Breast epithelium (tissue), 4 donors: ENCODE measurements at regions not wholly inside any gene's neighbourhood (a gene's known extent, or its start where the extent isn't known, plus 50 kb on each side); places are given as distances from the start of the nearest gene placed in this dataset.

ENCODE experiments used
- DNase-seq, 2 donors: peaks; one replicate each; pipeline ENCODE4 v3.0.0-alpha.2; 2019; ENCODE audit warnings: low spot score in 2 of 2
- H3K27ac ChIP-seq, 2 donors: fragments of 200-600 bp; sonication (generic) in 1 of 2; one replicate each; pipeline ENCODE4 v1.5.1; 2016 to 2019; ENCODE audit warnings: mild to moderate bottlenecking in 1 of 2
- H3K27me3 ChIP-seq, 2 donors: fragments of 200-600 bp; sonication (generic) in 1 of 2; one replicate each; pipeline versions ENCODE4 v1.5.1 to v1.6.0; 2017 to 2019; ENCODE audit warnings: control low read depth in 1 of 2, mild to moderate bottlenecking in 1 of 2
- H3K36me3 ChIP-seq: fragments of 200-600 bp; one replicate; pipeline ENCODE4 v1.5.1; 2019
- H3K4me1 ChIP-seq, 2 donors: fragments of 200-600 bp; sonication (generic); one replicate each; pipeline ENCODE4 v1.5.1; 2016 to 2019; ENCODE audit warnings: control low read depth in 1 of 2
- H3K4me3 ChIP-seq, 3 donors: fragments of 200-600 bp; sonication (generic); 1 replicate in 2 of 3; 2 replicates in 1 of 3; pipeline ENCODE4 v1.5.1; 2016 to 2019; ENCODE audit warnings: mild to moderate bottlenecking in 3 of 3, moderate library complexity in 2 of 3
- H3K9me3 ChIP-seq, 2 donors: fragments of 200-600 bp; sonication (generic) in 1 of 2; one replicate each; pipeline ENCODE4 v1.5.1; 2016 to 2019; ENCODE audit warnings: control low read depth in 1 of 2
- CTCF ChIP-seq, 3 donors: fragments of 450-650 bp; IDR thresholded peaks; one replicate each; pipeline ENCODE4 v1.5.1; 2016 to 2017; ENCODE audit warnings: antibody characterized with exemption in 3 of 3, mild to moderate bottlenecking in 3 of 3, moderate library complexity in 3 of 3
- POLR2A ChIP-seq: fragments of 450-650 bp; IDR thresholded peaks from one replicate; pipeline ENCODE4 v1.6.1; 2016; ENCODE audit warnings: antibody characterized with exemption, mild to moderate bottlenecking, moderate library complexity
- POLR2AphosphoS5 ChIP-seq, 3 donors: sonication (generic); formaldehyde crosslinking; IDR thresholded peaks; one replicate each; pipeline ENCODE4 v1.6.1; 2017; ENCODE audit warnings: antibody characterized with exemption in 3 of 3
- intact Hi-C: fragments of 100-400 bp; cut with DNase I; formaldehyde crosslinking; loops from one replicate; pipeline ENCODE4 v1.15.1; 2023; ENCODE audit warnings: low total_unique reads

DNA sequence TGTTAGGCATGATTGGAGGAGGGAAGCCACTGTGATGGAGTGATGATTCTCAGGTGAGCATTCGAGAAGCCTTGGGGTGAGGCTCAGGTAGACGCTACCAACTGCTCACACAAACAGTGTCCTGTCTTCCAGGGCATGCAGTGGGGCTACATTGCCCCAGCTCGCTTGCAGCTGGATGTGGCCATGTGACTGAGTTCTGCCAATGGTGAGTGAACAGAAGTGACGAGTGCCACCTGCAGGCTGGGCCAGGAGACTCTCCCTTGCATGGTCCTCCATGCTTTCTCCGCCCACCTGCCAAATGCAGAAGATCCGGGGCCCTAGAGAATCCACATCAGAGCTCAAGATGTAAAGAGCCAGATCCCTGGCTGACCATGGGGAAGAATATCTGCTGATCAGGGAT is 195.9 kb downstream of the BCR start:
- Histone ChIP-seq H3K27ac (no peak overlapping the region), H3K4me1 (no peaks in the 10 kb centered on the region), H3K36me3 (no peaks in the 10 kb centered on the region), H3K27me3 (no peaks in the 10 kb centered on the region), H3K9me3 (no peaks in the 10 kb centered on the region), H3K4me3 (no peak overlapping the region)
- intact Hi-C loops = no loop called here
- TF ChIP-seq POLR2AphosphoS5 (IDR thresholded peaks at IDR 0.05) = no peak
- TF ChIP-seq CTCF (IDR thresholded peaks at IDR 0.05) = no peak
- no peak for TF ChIP-seq POLR2A
- no peak for DNase-seq

DNA sequence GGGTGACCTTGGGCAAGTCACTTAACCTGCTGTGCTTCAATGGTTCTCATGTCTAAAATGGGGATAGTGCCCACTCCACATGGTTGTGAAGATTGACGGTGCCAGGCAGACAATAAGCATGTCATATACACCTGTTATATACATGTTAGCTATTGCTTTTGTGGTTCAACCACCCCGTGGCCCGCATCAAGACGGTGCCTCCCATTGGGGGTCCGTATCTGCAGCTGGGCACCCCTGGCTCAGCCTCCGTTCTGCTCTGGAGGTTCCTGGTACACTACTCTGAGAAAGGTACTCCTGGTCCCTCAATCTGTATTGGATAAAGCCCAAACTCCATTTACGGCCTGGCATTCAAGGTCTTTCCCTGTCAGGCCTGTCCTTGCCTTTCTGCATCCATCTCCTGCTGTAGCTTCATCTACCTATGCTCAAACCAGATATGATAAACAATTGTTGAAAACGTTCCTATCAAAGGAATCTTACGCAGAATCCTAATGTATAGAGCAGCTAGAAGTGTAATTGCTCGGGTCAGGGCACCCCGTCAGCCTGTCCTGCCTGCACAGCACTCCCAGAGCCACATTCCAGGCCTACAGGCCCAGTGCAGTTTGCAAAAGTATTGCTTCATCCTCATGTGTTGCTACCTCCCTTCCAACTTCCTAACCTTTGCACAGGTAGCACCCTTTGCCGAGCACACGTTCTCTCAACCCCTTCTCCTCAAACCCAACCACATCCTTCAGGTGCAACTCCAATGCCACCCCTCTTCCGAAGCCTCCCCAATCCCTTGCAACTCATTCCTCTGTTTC is 194.9 kb downstream of the BCR start:
- no peak for TF ChIP-seq POLR2AphosphoS5 (IDR thresholded peaks at IDR 0.05)
- no peak for TF ChIP-seq CTCF (IDR thresholded peaks at IDR 0.05)
- TF ChIP-seq POLR2A = no peak
- no peak for DNase-seq
- no peaks in the 10 kb centered on the region for H3K27me3 ChIP-seq
- intact Hi-C loops = no loop called here
- no peaks in the 10 kb centered on the region for H3K9me3 ChIP-seq
- no peak overlapping the region for H3K27ac ChIP-seq
- no peaks in the 10 kb centered on the region for H3K36me3 ChIP-seq
- H3K4me3 ChIP-seq = no peak overlapping the region
- H3K4me1 ChIP-seq = no peaks in the 10 kb centered on the region

- intact Hi-C loops = no loop called here
- TF ChIP-seq CTCF (IDR thresholded peaks at IDR 0.05) = no peak
- TF ChIP-seq POLR2A = no peak
- no peak for TF ChIP-seq POLR2AphosphoS5 (IDR thresholded peaks at IDR 0.05)
- Histone ChIP-seq H3K27me3 (no peaks in the 10 kb centered on the region), H3K27ac (no peak overlapping the region), H3K4me3 (no peak overlapping the region), H3K9me3 (no peaks in the 10 kb centered on the region), H3K4me1 (no peaks in the 10 kb centered on the region), H3K36me3 (no peaks in the 10 kb centered on the region)
- DNase-seq = no peak
Measured at GRCh38 chr22:23373601-23374000, 193.3 kb downstream of the BCR start.

DNA sequence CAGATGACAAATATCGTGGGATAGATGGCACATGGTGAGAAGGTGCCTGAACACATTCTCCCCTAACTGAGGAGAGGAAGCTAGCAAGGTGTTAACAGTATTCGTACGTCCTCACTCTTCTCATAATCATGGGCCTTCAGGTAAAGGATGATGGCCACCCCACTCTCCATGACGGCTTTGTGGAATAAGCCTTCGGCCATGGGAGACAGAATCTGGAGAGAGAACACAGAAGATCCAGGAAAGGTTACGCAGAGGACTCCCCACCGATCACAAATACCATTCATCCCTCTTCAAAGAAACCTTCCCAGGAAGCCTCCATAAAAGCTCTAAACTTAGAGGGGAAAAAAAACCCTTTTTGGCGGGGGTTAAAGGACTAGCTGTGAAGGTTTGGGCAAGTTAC is 189.9 kb downstream of the BCR start:
- intact Hi-C loops = no loop called here
- TF ChIP-seq CTCF (IDR thresholded peaks at IDR 0.05) = no peak
- Histone ChIP-seq H3K27ac (no peak overlapping the region), H3K4me1 (no peaks in the 10 kb centered on the region), H3K27me3 (no peaks in the 10 kb centered on the region), H3K4me3 (no peak overlapping the region), H3K36me3 (no peaks in the 10 kb centered on the region), H3K9me3 (no peaks in the 10 kb centered on the region)
- DNase-seq = no peak

DNA sequence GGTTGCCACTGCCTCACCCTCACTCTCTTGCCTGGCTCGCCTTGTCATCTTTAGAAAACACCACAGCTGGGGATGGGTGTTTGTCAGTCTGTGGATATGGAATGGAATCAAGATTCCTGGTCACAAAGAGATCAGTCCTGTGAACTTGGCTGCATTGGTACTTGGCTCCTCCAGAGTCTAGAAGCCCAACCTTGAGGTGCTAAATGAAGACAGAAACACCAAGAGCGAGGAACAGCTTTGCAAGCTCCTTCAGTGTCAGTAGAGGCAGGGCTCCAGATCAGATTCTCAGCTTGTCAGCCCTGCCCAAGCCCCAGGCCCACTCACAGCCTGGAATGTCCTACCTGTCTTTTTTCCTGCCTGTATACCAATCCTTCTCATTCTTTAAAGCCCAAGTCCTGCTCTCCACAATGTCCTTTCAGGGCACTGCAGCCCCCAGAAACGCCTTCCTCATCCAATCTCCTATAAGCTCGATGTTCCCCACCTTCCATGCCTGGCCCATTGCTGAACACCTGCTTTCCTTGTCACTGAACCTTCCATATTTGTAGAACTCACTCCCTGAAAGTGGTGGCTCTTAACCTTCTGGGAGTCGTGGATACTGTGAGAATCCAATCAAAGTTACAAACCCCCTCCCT is 188.9 kb downstream of the BCR start:
- TF ChIP-seq POLR2AphosphoS5 (IDR thresholded peaks at IDR 0.05) (no peak), POLR2A (no peak), CTCF (IDR thresholded peaks at IDR 0.05) (no peak)
- DNase-seq = peak in 1 of 2 donors; percentile 2
- intact Hi-C loops = no loop called here

More for the DNA sequence above, 188.9 kb downstream of the BCR start:
- H3K9me3 ChIP-seq = no peaks in the 10 kb centered on the region
- no peak overlapping the region for H3K4me3 ChIP-seq
- H3K4me1 ChIP-seq = no peaks in the 10 kb centered on the region
- no peaks in the 10 kb centered on the region for H3K27me3 ChIP-seq
- H3K36me3 ChIP-seq = no peaks in the 10 kb centered on the region
- no peak overlapping the region for H3K27ac ChIP-seq
